Skin epidermis (tissue), 12 donors: ENCODE measurements at regions not wholly inside any gene's neighbourhood (a gene's known extent, or its start where the extent isn't known, plus 50 kb on each side); places are given as distances from the start of the nearest gene placed in this dataset.

Experiments
- H3K27ac ChIP-seq, 21 experiments: fragments of 200-600 bp; sonication (generic) in 11 of 21; one replicate each; pipeline ENCODE4 v1.5.0; 2020; ENCODE audit warnings: mild to moderate bottlenecking in 3 of 21, inconsistent platforms in 2 of 21, moderate library complexity in 2 of 21
- H3K4me3 ChIP-seq, 7 experiments: fragments of 200-600 bp; sonication (generic) in 2 of 7; one replicate each; pipeline ENCODE4 v1.5.0; 2020; ENCODE audit warnings: inconsistent platforms in 2 of 7, mild to moderate bottlenecking in 2 of 7, moderate library complexity in 1 of 7

- Histone ChIP-seq H3K4me3 (peak overlapping the region in 6 of 7 experiments; percentile 46 to 65 (median 54)), H3K27ac (peak overlapping the region in 12 of 21 experiments; percentile 63 to 91 (median 86))
Measured at GRCh38 chrY:19075471-19076253, 302.1 kb upstream of the HSFY2 start.

GRCh38 chrY:19067435-19067834 is 293.9 kb upstream of the HSFY2 start:
- no peak overlapping the region for H3K27ac ChIP-seq
- H3K4me3 ChIP-seq: no peak overlapping the region

- Histone ChIP-seq H3K27ac (no peak overlapping the region), H3K4me3 (no peak overlapping the region)
Measured at GRCh38 chrY:19066447-19067190, 293.1 kb upstream of the HSFY2 start.

- Histone ChIP-seq H3K27ac (no peak overlapping the region), H3K4me3 (no peak overlapping the region)
Measured at GRCh38 chrY:19065119-19065518, 291.6 kb upstream of the HSFY2 start.

- Histone ChIP-seq H3K4me3 (no peak overlapping the region), H3K27ac (no peak overlapping the region)
Measured at GRCh38 chrY:19059733-19060132, 286.2 kb upstream of the HSFY2 start.

GRCh38 chrY:19058831-19059370 is 285.4 kb upstream of the HSFY2 start:
- Histone ChIP-seq H3K4me3 (no peak overlapping the region), H3K27ac (no peak overlapping the region)

GRCh38 chrY:19056138-19056469 is 282.6 kb upstream of the HSFY2 start:
- no peak overlapping the region for H3K4me3 ChIP-seq
- H3K27ac ChIP-seq: no peak overlapping the region

GRCh38 chrY:19055232-19056137 is 281.9 kb upstream of the HSFY2 start:
- Histone ChIP-seq H3K4me3 (no peak overlapping the region), H3K27ac (no peak overlapping the region)

- no peak overlapping the region for H3K27ac ChIP-seq
Measured at GRCh38 chrY:19053806-19054205, 280.3 kb upstream of the HSFY2 start.

GRCh38 chrY:19051021-19051420 is 277.5 kb upstream of the HSFY2 start:
- no peak overlapping the region for H3K4me3 ChIP-seq

More at GRCh38 chrY:19053806-19054205, 280.3 kb upstream of the HSFY2 start:
- H3K4me3 ChIP-seq: no peak overlapping the region

GRCh38 chrY:19042984-19043442 is 269.5 kb upstream of the HSFY2 start:
- no peak overlapping the region for H3K4me3 ChIP-seq
- H3K27ac ChIP-seq: no peak overlapping the region

More at GRCh38 chrY:19051021-19051420, 277.5 kb upstream of the HSFY2 start:
- H3K27ac ChIP-seq: no peak overlapping the region

GRCh38 chrY:19042306-19042958 is 268.9 kb upstream of the HSFY2 start:
- no peak overlapping the region for H3K27ac ChIP-seq
- H3K4me3 ChIP-seq: no peak overlapping the region

GRCh38 chrY:19026631-19027030 is 253.1 kb upstream of the HSFY2 start:
- no peak overlapping the region for H3K4me3 ChIP-seq
- no peak overlapping the region for H3K27ac ChIP-seq

- Histone ChIP-seq H3K4me3 (no peak overlapping the region), H3K27ac (no peak overlapping the region)
Measured at GRCh38 chrY:19023934-19024333, 250.4 kb upstream of the HSFY2 start.

- Histone ChIP-seq H3K4me3 (no peak overlapping the region), H3K27ac (no peak overlapping the region)
Measured at GRCh38 chrY:19020193-19020592, 246.7 kb upstream of the HSFY2 start.

- H3K27ac ChIP-seq: no peak overlapping the region
Measured at GRCh38 chrY:19016990-19017389, 243.5 kb upstream of the HSFY2 start.

GRCh38 chrY:19015854-19016253 is 242.3 kb upstream of the HSFY2 start:
- H3K27ac ChIP-seq: no peak overlapping the region
- H3K4me3 ChIP-seq: no peak overlapping the region

More at GRCh38 chrY:19016990-19017389, 243.5 kb upstream of the HSFY2 start:
- no peak overlapping the region for H3K4me3 ChIP-seq

- H3K4me3 ChIP-seq: no peak overlapping the region
- H3K27ac ChIP-seq: no peak overlapping the region
Measured at GRCh38 chrY:19015213-19015612, 241.7 kb upstream of the HSFY2 start.

- Histone ChIP-seq H3K27ac (no peak overlapping the region), H3K4me3 (no peak overlapping the region)
Measured at GRCh38 chrY:19012985-19013384, 239.4 kb upstream of the HSFY2 start.
